WTC11 (cell line): ENCODE measurements at regions not wholly inside any gene's neighbourhood (a gene's known extent, or its start where the extent isn't known, plus 50 kb on each side); places are given as distances from the start of the nearest gene placed in this dataset.

Experiments used
- ATAC-seq: fragments of 200-7000 bp; cut with Tn5 transposase; 2 replicates; pipeline ENCODE4 v1.10.0; 2021; ENCODE audit warnings: mild to moderate bottlenecking, moderate library complexity
- CTCF ChIA-PET: fragments of 300-600 bp; sonication (Branson Sonifier 250); formaldehyde crosslinking; loops from one replicate; lab custom pipeline; 2021; ENCODE audit warnings: antibody characterized with exemption; lab: Charles Lee
- POLR2A ChIA-PET: fragments of 350-600 bp; sonication (Branson Sonifier 250); formaldehyde crosslinking; loops from one replicate; lab custom pipeline; 2021; ENCODE audit warnings: antibody characterized with exemption; lab: Charles Lee
- DNase-seq: peaks from one replicate; pipeline ENCODE4 v3.0.0; 2021; ENCODE audit warnings: low spot score
- H3K27ac Mint-ChIP-seq: 2 replicates; pipeline ENCODE4 v1.8.0; 2021; ENCODE audit warnings: mixed read lengths
- H3K27me3 Mint-ChIP-seq: 2 replicates; pipeline ENCODE4 v1.8.0; 2021; ENCODE audit warnings: low read depth, mild to moderate bottlenecking, moderate library complexity, mixed read lengths
- H3K36me3 Mint-ChIP-seq: 2 replicates; pipeline ENCODE4 v1.8.0; 2021; ENCODE audit warnings: mixed read lengths
- H3K4me1 Mint-ChIP-seq: 2 replicates; pipeline ENCODE4 v1.8.0; 2022; ENCODE audit warnings: mixed read lengths
- H3K4me3 Mint-ChIP-seq: 2 replicates; pipeline ENCODE4 v1.8.0; 2021; ENCODE audit warnings: mild to moderate bottlenecking, moderate library complexity, mixed read lengths
- H3K9me3 Mint-ChIP-seq: 2 replicates; pipeline ENCODE4 v1.8.0; 2021; ENCODE audit warnings: mixed read lengths
- ATF3 ChIP-seq: sonication (generic); formaldehyde crosslinking; conservative IDR thresholded peaks from 2 replicates; pipeline ENCODE4 v1.8.1; 2022; ENCODE audit warnings: mild to moderate bottlenecking, missing genetic modification reagents
- E2F4 ChIP-seq: sonication (generic); formaldehyde crosslinking; IDR thresholded peaks from 2 replicates; pipeline ENCODE4 v1.8.1; 2022; ENCODE audit warnings: low read depth, mild to moderate bottlenecking, moderate library complexity, missing genetic modification reagents, borderline replicate concordance
- EMX1 ChIP-seq: fragments of 250-450 bp; sonication (Bioruptor Pico); IDR thresholded peaks from 2 replicates; pipeline ENCODE4 v1.8.0; 2021; ENCODE audit warnings: mild to moderate bottlenecking
- JUN ChIP-seq: sonication (generic); formaldehyde crosslinking; IDR thresholded peaks from 2 replicates; pipeline ENCODE4 v1.8.0; 2023; ENCODE audit warnings: mild to moderate bottlenecking, missing genetic modification reagents
- KAT7 ChIP-seq: sonication (generic); formaldehyde crosslinking; IDR thresholded peaks from 2 replicates; pipeline ENCODE4 v1.8.1; 2023; ENCODE audit warnings: missing genetic modification reagents, mild to moderate bottlenecking, borderline replicate concordance
- PRRX2 ChIP-seq: fragments of 250-450 bp; sonication (Bioruptor Pico); IDR thresholded peaks from 2 replicates; pipeline ENCODE4 v1.8.0; 2021; ENCODE audit warnings: mild to moderate bottlenecking
- RORB ChIP-seq: fragments of 250-450 bp; sonication (Bioruptor Pico); IDR thresholded peaks from 2 replicates; pipeline ENCODE4 v1.9.0; 2021; ENCODE audit warnings: mild to moderate bottlenecking
- SP1 ChIP-seq: sonication (generic); formaldehyde crosslinking; conservative IDR thresholded peaks from 2 replicates; pipeline ENCODE4 v1.8.1; 2022; ENCODE audit warnings: missing genetic modification reagents
- TCF7 ChIP-seq: sonication (generic); formaldehyde crosslinking; IDR thresholded peaks from 2 replicates; pipeline ENCODE4 v1.8.0; 2022; ENCODE audit warnings: mild to moderate bottlenecking, low read depth, missing genetic modification reagents, moderate library complexity
- ZNF396 ChIP-seq: fragments of 250-450 bp; sonication (Bioruptor Pico); IDR thresholded peaks from 2 replicates; pipeline ENCODE4 v1.8.0; 2021; ENCODE audit warnings: mild to moderate bottlenecking, moderate library complexity, borderline replicate concordance
- ZNF423 ChIP-seq: fragments of 250-450 bp; sonication (Bioruptor Pico); IDR thresholded peaks from 2 replicates; pipeline ENCODE4 v2.1.2; 2022; ENCODE audit warnings: mild to moderate bottlenecking, moderate library complexity
- TF ChIP-seq, protein P1 (sequence below): sonication (generic); formaldehyde crosslinking; IDR thresholded peaks from 2 replicates; pipeline ENCODE4 v1.8.1; 2022; ENCODE audit warnings: low read depth, missing genetic modification reagents, borderline replicate concordance
- TF ChIP-seq, protein P2 (sequence below): sonication (generic); formaldehyde crosslinking; IDR thresholded peaks from 2 replicates; pipeline ENCODE4 v1.8.0; 2023; ENCODE audit warnings: missing genetic modification reagents, mild to moderate bottlenecking, borderline replicate concordance
- TF ChIP-seq, protein P3 (sequence below): sonication (generic); formaldehyde crosslinking; IDR thresholded peaks from 2 replicates; pipeline ENCODE4 v1.8.0; 2023; ENCODE audit warnings: missing genetic modification reagents
- TF ChIP-seq, protein P4 (sequence below): fragments of 250-450 bp; sonication (Bioruptor Pico); conservative IDR thresholded peaks from 2 replicates; pipeline ENCODE4 v1.9.0; 2021; ENCODE audit warnings: mild to moderate bottlenecking

DNA sequence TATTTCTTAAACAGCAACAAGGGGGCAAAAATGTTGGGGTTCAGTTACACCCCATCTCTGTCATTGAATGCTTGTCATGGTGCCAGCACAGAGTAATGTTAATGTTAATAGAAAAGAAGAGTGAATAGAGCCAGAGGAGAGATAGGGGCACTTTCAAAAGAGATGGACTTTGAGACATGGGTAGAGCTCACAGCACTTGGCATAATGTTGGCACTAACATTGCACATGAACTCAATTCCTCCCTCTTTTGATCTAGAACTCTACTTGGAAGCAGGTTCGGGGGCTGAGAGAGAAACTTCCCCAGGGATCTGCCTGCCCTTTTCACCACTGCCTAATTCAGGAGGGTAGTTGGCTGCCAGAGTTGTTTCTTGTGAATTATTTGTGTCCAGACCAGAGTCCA lies 188.0 kb upstream of the ADRA1D start:
- Mint-ChIP-seq H3K9me3 (no peaks in the 10 kb centered on the region), H3K36me3 (no peaks in the 10 kb centered on the region), H3K27me3 (no peaks in the 10 kb centered on the region), H3K4me3 (no peak overlapping the region), H3K4me1 (no peaks in the 10 kb centered on the region), H3K27ac (no peak overlapping the region)
- ChIA-PET CTCF (no interaction called here), POLR2A (no interaction called here)
- TF ChIP-seq TCF7 (CRISPR knock-in tag): no peak
- no peak for TF ChIP-seq EMX1
- no peak for TF ChIP-seq ATF3 (CRISPR knock-in tag)
- no peak for TF ChIP-seq JUN (CRISPR knock-in tag)
- no peak for TF ChIP-seq RORB (CRISPR knock-in tag)
- TF ChIP-seq SP1 (CRISPR knock-in tag): no peak
- no peak for TF ChIP-seq ZNF423
- DNase-seq: no peak
- no peak for ATAC-seq

GRCh38 chr20:4435671-4436455 lies 186.8 kb upstream of the ADRA1D start:
- no peak overlapping the region for H3K27ac Mint-ChIP-seq
- no peak for TF ChIP-seq KAT7 (CRISPR knock-in tag)
- TF ChIP-seq E2F4 (CRISPR knock-in tag): no peak
- TF ChIP-seq, protein P1, sequence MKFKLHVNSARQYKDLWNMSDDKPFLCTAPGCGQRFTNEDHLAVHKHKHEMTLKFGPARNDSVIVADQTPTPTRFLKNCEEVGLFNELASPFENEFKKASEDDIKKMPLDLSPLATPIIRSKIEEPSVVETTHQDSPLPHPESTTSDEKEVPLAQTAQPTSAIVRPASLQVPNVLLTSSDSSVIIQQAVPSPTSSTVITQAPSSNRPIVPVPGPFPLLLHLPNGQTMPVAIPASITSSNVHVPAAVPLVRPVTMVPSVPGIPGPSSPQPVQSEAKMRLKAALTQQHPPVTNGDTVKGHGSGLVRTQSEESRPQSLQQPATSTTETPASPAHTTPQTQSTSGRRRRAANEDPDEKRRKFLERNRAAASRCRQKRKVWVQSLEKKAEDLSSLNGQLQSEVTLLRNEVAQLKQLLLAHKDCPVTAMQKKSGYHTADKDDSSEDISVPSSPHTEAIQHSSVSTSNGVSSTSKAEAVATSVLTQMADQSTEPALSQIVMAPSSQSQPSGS (CRISPR knock-in tag): no peak
- TF ChIP-seq, protein P2, sequence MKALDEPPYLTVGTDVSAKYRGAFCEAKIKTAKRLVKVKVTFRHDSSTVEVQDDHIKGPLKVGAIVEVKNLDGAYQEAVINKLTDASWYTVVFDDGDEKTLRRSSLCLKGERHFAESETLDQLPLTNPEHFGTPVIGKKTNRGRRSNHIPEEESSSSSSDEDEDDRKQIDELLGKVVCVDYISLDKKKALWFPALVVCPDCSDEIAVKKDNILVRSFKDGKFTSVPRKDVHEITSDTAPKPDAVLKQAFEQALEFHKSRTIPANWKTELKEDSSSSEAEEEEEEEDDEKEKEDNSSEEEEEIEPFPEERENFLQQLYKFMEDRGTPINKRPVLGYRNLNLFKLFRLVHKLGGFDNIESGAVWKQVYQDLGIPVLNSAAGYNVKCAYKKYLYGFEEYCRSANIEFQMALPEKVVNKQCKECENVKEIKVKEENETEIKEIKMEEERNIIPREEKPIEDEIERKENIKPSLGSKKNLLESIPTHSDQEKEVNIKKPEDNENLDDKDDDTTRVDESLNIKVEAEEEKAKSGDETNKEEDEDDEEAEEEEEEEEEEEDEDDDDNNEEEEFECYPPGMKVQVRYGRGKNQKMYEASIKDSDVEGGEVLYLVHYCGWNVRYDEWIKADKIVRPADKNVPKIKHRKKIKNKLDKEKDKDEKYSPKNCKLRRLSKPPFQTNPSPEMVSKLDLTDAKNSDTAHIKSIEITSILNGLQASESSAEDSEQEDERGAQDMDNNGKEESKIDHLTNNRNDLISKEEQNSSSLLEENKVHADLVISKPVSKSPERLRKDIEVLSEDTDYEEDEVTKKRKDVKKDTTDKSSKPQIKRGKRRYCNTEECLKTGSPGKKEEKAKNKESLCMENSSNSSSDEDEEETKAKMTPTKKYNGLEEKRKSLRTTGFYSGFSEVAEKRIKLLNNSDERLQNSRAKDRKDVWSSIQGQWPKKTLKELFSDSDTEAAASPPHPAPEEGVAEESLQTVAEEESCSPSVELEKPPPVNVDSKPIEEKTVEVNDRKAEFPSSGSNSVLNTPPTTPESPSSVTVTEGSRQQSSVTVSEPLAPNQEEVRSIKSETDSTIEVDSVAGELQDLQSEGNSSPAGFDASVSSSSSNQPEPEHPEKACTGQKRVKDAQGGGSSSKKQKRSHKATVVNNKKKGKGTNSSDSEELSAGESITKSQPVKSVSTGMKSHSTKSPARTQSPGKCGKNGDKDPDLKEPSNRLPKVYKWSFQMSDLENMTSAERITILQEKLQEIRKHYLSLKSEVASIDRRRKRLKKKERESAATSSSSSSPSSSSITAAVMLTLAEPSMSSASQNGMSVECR (CRISPR knock-in tag): no peak
- TF ChIP-seq, protein P3, sequence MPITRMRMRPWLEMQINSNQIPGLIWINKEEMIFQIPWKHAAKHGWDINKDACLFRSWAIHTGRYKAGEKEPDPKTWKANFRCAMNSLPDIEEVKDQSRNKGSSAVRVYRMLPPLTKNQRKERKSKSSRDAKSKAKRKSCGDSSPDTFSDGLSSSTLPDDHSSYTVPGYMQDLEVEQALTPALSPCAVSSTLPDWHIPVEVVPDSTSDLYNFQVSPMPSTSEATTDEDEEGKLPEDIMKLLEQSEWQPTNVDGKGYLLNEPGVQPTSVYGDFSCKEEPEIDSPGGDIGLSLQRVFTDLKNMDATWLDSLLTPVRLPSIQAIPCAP (CRISPR knock-in tag): no peak
- TF ChIP-seq, protein P4, sequence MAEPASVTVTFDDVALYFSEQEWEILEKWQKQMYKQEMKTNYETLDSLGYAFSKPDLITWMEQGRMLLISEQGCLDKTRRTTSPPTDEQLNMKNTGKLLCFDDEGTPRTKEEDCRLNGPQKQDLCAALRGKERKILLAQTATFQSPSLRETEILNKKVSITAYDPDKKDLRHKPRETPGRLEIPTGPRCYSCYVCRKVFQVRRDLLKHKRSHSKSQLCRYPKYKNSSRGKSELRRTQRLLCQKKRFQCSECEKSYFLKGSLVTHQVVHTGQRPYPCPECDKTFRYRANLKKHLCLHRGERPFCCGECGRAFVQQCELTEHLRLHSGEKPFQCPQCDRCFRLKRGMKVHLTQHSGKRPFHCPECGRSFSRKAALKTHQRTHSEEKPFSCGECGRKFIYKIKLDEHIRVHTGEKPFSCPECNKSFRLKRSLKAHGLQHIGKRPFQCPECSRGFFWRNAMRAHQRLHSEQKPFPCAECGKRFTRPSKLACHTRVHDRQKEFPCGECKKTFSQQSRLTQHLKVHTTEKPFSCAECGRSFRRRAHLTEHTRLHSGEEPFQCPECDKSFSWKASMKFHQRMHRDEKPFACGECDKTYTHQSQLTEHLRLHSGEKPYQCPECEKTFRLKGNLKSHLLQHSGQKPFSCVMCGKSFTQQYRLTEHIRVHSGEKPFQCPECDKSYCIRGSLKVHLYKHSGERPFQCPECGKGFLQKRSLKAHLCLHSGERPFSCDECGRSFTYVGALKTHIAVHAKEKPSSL: no peak
- TF ChIP-seq PRRX2 (CRISPR knock-in tag): no peak
- TF ChIP-seq TCF7 (CRISPR knock-in tag): no peak
- no peak for TF ChIP-seq ZNF396 (CRISPR knock-in tag)
- no peak for TF ChIP-seq SP1 (CRISPR knock-in tag)
- ChIA-PET POLR2A (no interaction called here), CTCF (no interaction called here)
- no peaks in the 10 kb centered on the region for H3K36me3 Mint-ChIP-seq
- no peak for DNase-seq
- no peaks in the 10 kb centered on the region for H3K4me1 Mint-ChIP-seq
- no peak for ATAC-seq
- no peaks in the 10 kb centered on the region for H3K9me3 Mint-ChIP-seq
- H3K4me3 Mint-ChIP-seq: no peak overlapping the region
- H3K27me3 Mint-ChIP-seq: no peaks in the 10 kb centered on the region
